ENCODE measurements at regions not wholly inside any gene's neighbourhood (a gene's known extent, or its start where the extent isn't known, plus 50 kb on each side); places are given as distances from the start of the nearest gene placed in this dataset.
"Not testable (repeated sequence)": the region's sequence is repeated elsewhere in the genome, so short reads cannot be mapped to it uniquely, and the experiment has no call there.

DNA sequence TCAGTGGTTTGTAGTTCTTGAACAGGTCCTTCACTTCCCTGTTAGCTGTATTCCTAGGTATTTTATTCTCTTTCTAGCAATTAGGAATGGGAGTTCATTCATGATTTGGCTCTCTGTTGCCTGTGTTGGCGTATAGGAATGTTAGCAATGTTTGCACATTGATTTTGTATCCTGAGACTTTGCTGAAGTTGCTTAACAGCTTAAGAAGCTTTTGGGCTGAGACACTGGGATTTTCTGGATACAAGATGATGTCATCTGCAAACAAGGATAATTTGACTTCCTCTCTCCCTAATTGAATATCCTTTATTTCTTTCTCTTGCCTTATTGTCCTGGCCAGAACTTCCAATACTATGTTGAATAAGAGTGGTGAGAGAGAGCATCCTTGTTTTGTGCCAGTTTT lies 121.8 kb upstream of the RASA1 start:
- TF ChIP-seq YY1 (IDR thresholded peaks at IDR 0.05; ENCODE audit: insufficient read depth, insufficient read length); SUZ12 (IDR thresholded peaks at IDR 0.05; ENCODE audit: extremely low read depth, insufficient read depth, insufficient read length): not testable (repeated sequence)

All from NT2/D1 (cell line).